K562 (cell line): ENCODE measurements at regions not wholly inside any gene's neighbourhood (a gene's known extent, or its start where the extent isn't known, plus 50 kb on each side); places are given as distances from the start of the nearest gene placed in this dataset.

Experiments used
- ATAC-seq: fragments of 200-7000 bp; cut with Tn5 transposase; 3 replicates; pipeline ENCODE4 v1.9.1; 2020; ENCODE audit warnings: moderate library complexity
- BruUV-seq: library from RNA; stranded (reverse); fragments of 400-500 nt; replicated peaks from 2 replicates; lab custom pipeline; 2021; lab: Mats Ljungman, UMichigan
- CTCF ChIA-PET: fragments of 300-600 bp; formaldehyde crosslinking; extraction: SDS; loops from one replicate; lab custom pipeline; 2021; ENCODE audit warnings: low intra/inter-chr PET ratio; lab: Yijun Ruan, JAX
- POLR2A ChIA-PET: fragments of 300-600, 350-650 bp; sonication (Branson Sonifier 250); formaldehyde crosslinking; extraction: SDS; loops from one replicate; lab custom pipeline; 2021; ENCODE audit warnings: antibody characterized with exemption, inconsistent platforms; lab: Yijun Ruan, JAX
- DNase-seq, 4 experiments: peaks; one replicate each; pipeline versions ENCODE4 v3.0.0 to v3.0.0-alpha.2; 2011 to 2018; ENCODE audit warnings: low spot score in 3 of 4, mixed read lengths in 3 of 4; ENCODE audit errors: extremely low read depth in 1 of 4
- FAIRE-seq: peaks from 2 replicates; lab custom pipeline; 2011; peaks lifted over from hg19 to GRCh38; lab: Jason Lieb, UNC
- H2AFZ ChIP-seq: 2 replicates; pipeline ENCODE4 v1.6.0; 2011; ENCODE audit warnings: low read depth, low read length, control low read depth, inconsistent platforms
- H3K27ac ChIP-seq: fragments of 200-600 bp; 3 replicates; pipeline ENCODE4 v1.8.0; 2011; ENCODE audit warnings: low read depth, mild to moderate bottlenecking, control low read depth, inconsistent platforms, low read length, moderate library complexity, mixed read lengths; ENCODE audit errors: extremely low read depth
- H3K27me3 ChIP-seq, 2 experiments: fragments of 300-600 bp in 1 of 2; 2 replicates in 1 of 2; 3 replicates in 1 of 2; pipeline versions ENCODE4 v1.6.0 to v1.8.0; 2011; ENCODE audit warnings: inconsistent platforms in 2 of 2, low read length in 2 of 2, mild to moderate bottlenecking in 1 of 2, mixed read lengths in 1 of 2, moderate library complexity in 1 of 2; ENCODE audit not compliant: control insufficient read depth in 2 of 2, insufficient read depth in 2 of 2
- H3K36me3 ChIP-seq: fragments of 300-600 bp; 3 replicates; pipeline ENCODE4 v1.8.0; 2011; ENCODE audit warnings: mild to moderate bottlenecking, low read length, inconsistent platforms; ENCODE audit not compliant: control insufficient read depth, insufficient read depth
- H3K4me1 ChIP-seq, 2 experiments: fragments of 200-600 bp in 1 of 2; replicated peaks in 1 of 2; 2 replicates in 1 of 2; 3 replicates in 1 of 2; pipeline versions ENCODE4 v1.5.1 to v1.8.0; 2011; ENCODE audit warnings: inconsistent platforms in 2 of 2, low read length in 2 of 2, mild to moderate bottlenecking in 1 of 2, mixed read lengths in 1 of 2, moderate library complexity in 1 of 2; ENCODE audit not compliant: control insufficient read depth in 2 of 2, insufficient read depth in 2 of 2
- H3K4me2 ChIP-seq: 2 replicates; pipeline ENCODE4 v1.6.1; 2011; ENCODE audit warnings: low read length, control low read depth, inconsistent platforms, mixed read lengths; ENCODE audit not compliant: insufficient read depth
- H3K4me3 ChIP-seq: fragments of 200-600 bp; sonication (generic), shearing (Covaris generic); 2 replicates; pipeline ENCODE4 v1.5.1; 2016; ENCODE audit warnings: control low read depth, inconsistent platforms
- H3K79me2 ChIP-seq: fragments of 200-600 bp; 3 replicates; pipeline ENCODE4 v1.8.0; 2011; ENCODE audit warnings: low read length, inconsistent platforms; ENCODE audit not compliant: control insufficient read depth, insufficient read depth
- H3K9ac ChIP-seq, 2 experiments: 2 replicates each; pipeline versions ENCODE4 v1.6.0 to v1.6.1; 2011; ENCODE audit warnings: low read depth in 2 of 2, low read length in 2 of 2, control low read depth in 1 of 2, inconsistent platforms in 1 of 2, mild to moderate bottlenecking in 1 of 2, mixed read lengths in 1 of 2; ENCODE audit not compliant: insufficient read depth in 1 of 2
- H3K9me1 ChIP-seq: one replicate; pipeline ENCODE4 v1.6.0; 2011; ENCODE audit warnings: inconsistent platforms, mild to moderate bottlenecking, low read length, moderate library complexity; ENCODE audit not compliant: control insufficient read depth, insufficient read depth
- H3K9me3 ChIP-seq: replicated peaks from 2 replicates; pipeline ENCODE4 v1.5.1; 2011; ENCODE audit warnings: low read depth, low read length, inconsistent platforms; ENCODE audit not compliant: control insufficient read depth, insufficient read depth
- H4K20me1 ChIP-seq: replicated peaks from 2 replicates; pipeline ENCODE4 v1.6.1; 2011; ENCODE audit warnings: low read length, inconsistent platforms, mixed read lengths; ENCODE audit not compliant: control insufficient read depth, insufficient read depth
- DDX20 ChIP-seq: fragments of 450-650 bp; IDR thresholded peaks from 2 replicates; pipeline ENCODE4 v1.6.1; 2016; ENCODE audit warnings: missing genetic modification characterization, low read depth, mild to moderate bottlenecking, missing compliant biosample characterization, moderate library complexity
- ETS2 ChIP-seq: IDR thresholded peaks from 2 replicates; pipeline ENCODE4 v1.6.1; 2016; ENCODE audit warnings: borderline replicate concordance, missing genetic modification characterization, mild to moderate bottlenecking, moderate library complexity, missing compliant biosample characterization; ENCODE audit not compliant: poor library complexity, severe bottlenecking
- HMGN3 ChIP-seq: IDR thresholded peaks from 2 replicates; pipeline ENCODE4 v1.6.1; 2011; ENCODE audit warnings: borderline replicate concordance, low read depth, mild to moderate bottlenecking, mixed read lengths, low read length; ENCODE audit not compliant: insufficient read length; ENCODE audit errors: extremely low read depth
- POLR2AphosphoS2 ChIP-seq: IDR thresholded peaks from 2 replicates; pipeline ENCODE4 v1.6.1; 2012; ENCODE audit warnings: low read length, improper control_type of control experiment
- RBM34 ChIP-seq: fragments of 200-400 bp; formaldehyde crosslinking; IDR thresholded peaks from 2 replicates; pipeline ENCODE4 v1.6.1; 2018; ENCODE audit warnings: low read length, borderline replicate concordance; ENCODE audit not compliant: insufficient read depth
- SOX6 ChIP-seq: fragments of 450-650 bp; IDR thresholded peaks from 2 replicates; pipeline ENCODE4 v1.6.1; 2014; ENCODE audit warnings: mild to moderate bottlenecking
- ZFP30 ChIP-seq: fragments of 250-450 bp; sonication (Bioruptor Pico); IDR thresholded peaks from 2 replicates; pipeline ENCODE4 v1.8.0; 2022; ENCODE audit warnings: moderate library complexity, mild to moderate bottlenecking, inconsistent platforms, borderline replicate concordance
- WGBS: fragments of 100-300 bp; shearing (Covaris generic); methylation state at CpG from one replicate; pipeline ENCODE4 v1.1.6; 2016; ENCODE audit warnings: low coverage, mixed read lengths; ENCODE audit not compliant: insufficient coverage; ENCODE audit errors: missing lambda C conversion rate; 5-methylcytosine and 5-hydroxymethylcytosine counted together
- in situ Hi-C: fragments of 300-500 bp; cut with MboI; formaldehyde crosslinking; loops from 4 replicates; pipeline ENCODE4 v1.15.0; 2018; ENCODE audit warnings: inconsistent platforms, mixed read lengths
- intact Hi-C: fragments of 100-400 bp; cut with micrococcal nuclease; formaldehyde crosslinking; loops from 2 replicates; pipeline ENCODE4 v1.14.2; 2022
- TF ChIP-seq, protein P1 (sequence below), 3 experiments: IDR thresholded peaks in 2 of 3; conservative IDR thresholded peaks in 1 of 3; 2 replicates each; pipeline ENCODE4 v1.5.1; 2011 to 2012; ENCODE audit warnings: low read length in 3 of 3, mild to moderate bottlenecking in 3 of 3, control low read depth in 2 of 3, improper control_type of control experiment in 1 of 3, inconsistent platforms in 1 of 3, low read depth in 1 of 3, mixed read lengths in 1 of 3, moderate library complexity in 1 of 3; ENCODE audit not compliant: insufficient read depth in 2 of 3
- TF ChIP-seq, protein P2 (sequence below), 2 experiments: fragments of 450-650 bp; formaldehyde crosslinking in 1 of 2; IDR thresholded peaks; 2 replicates each; pipeline versions ENCODE4 v1.4.0 to v1.6.1; 2014 to 2020; ENCODE audit warnings: mild to moderate bottlenecking in 2 of 2, borderline replicate concordance in 1 of 2, low read depth in 1 of 2
- TF ChIP-seq, protein P3 (sequence below): fragments of 450-650 bp; IDR thresholded peaks from one replicate; pipeline ENCODE4 v1.6.1; 2018; ENCODE audit warnings: mild to moderate bottlenecking, moderate library complexity; ENCODE audit not compliant: partially characterized antibody

DNA sequence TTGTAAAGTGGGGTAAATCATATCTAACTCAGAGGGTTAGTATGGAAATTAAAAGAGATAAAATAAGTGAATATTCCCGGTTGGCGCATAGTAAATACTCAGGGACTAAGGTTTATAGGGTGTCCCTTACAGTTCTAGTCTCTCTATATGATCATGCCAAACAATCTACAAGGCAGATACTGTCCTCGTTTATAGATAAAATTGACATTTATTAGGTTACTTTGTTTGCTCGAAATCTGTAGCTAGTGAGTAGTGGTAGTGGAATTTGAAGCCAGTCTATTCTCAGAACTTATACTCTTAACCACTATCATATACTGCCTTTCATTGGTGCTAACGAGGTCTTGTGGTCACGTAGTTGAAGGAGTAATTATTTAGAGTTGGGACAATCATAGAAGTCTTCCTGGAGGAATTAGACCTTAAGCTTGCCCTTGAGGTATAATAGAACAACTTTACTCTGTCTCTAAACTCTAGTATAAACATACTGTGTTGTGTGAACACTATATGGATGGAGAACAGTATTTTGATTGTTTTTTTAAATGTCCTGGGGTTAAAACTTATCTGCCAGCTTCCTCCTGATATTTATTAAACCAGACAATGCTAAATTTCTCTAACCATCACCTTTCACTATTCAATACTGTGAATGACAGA is 324.0 kb downstream of the STIM2 start:
- no peak for ATAC-seq
- no peak overlapping the region for H3K4me2 ChIP-seq
- TF ChIP-seq DDX20 (tag) (no peak), HMGN3 (no peak), RBM34 (no peak), SOX6 (no peak), POLR2AphosphoS2 (no peak), ZFP30 (CRISPR knock-in tag) (no peak), ETS2 (tag) (no peak)
- TF ChIP-seq, protein P1, sequence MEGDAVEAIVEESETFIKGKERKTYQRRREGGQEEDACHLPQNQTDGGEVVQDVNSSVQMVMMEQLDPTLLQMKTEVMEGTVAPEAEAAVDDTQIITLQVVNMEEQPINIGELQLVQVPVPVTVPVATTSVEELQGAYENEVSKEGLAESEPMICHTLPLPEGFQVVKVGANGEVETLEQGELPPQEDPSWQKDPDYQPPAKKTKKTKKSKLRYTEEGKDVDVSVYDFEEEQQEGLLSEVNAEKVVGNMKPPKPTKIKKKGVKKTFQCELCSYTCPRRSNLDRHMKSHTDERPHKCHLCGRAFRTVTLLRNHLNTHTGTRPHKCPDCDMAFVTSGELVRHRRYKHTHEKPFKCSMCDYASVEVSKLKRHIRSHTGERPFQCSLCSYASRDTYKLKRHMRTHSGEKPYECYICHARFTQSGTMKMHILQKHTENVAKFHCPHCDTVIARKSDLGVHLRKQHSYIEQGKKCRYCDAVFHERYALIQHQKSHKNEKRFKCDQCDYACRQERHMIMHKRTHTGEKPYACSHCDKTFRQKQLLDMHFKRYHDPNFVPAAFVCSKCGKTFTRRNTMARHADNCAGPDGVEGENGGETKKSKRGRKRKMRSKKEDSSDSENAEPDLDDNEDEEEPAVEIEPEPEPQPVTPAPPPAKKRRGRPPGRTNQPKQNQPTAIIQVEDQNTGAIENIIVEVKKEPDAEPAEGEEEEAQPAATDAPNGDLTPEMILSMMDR (IDR thresholded peaks at IDR 0.05 in 2 of 3, conservative IDR thresholded peaks at IDR 0.05 in 1 of 3; ENCODE audit: insufficient read depth in 2 of 3, low read depth in 1 of 3, low read length in 3 of 3): no peak
- TF ChIP-seq, protein P2, sequence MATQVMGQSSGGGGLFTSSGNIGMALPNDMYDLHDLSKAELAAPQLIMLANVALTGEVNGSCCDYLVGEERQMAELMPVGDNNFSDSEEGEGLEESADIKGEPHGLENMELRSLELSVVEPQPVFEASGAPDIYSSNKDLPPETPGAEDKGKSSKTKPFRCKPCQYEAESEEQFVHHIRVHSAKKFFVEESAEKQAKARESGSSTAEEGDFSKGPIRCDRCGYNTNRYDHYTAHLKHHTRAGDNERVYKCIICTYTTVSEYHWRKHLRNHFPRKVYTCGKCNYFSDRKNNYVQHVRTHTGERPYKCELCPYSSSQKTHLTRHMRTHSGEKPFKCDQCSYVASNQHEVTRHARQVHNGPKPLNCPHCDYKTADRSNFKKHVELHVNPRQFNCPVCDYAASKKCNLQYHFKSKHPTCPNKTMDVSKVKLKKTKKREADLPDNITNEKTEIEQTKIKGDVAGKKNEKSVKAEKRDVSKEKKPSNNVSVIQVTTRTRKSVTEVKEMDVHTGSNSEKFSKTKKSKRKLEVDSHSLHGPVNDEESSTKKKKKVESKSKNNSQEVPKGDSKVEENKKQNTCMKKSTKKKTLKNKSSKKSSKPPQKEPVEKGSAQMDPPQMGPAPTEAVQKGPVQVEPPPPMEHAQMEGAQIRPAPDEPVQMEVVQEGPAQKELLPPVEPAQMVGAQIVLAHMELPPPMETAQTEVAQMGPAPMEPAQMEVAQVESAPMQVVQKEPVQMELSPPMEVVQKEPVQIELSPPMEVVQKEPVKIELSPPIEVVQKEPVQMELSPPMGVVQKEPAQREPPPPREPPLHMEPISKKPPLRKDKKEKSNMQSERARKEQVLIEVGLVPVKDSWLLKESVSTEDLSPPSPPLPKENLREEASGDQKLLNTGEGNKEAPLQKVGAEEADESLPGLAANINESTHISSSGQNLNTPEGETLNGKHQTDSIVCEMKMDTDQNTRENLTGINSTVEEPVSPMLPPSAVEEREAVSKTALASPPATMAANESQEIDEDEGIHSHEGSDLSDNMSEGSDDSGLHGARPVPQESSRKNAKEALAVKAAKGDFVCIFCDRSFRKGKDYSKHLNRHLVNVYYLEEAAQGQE (IDR thresholded peaks at IDR 0.05; ENCODE audit: borderline replicate concordance): no peak
- TF ChIP-seq, protein P2 (CRISPR knock-in tag; IDR thresholded peaks at IDR 0.05; ENCODE audit: low read depth): no peak
- TF ChIP-seq, protein P3, sequence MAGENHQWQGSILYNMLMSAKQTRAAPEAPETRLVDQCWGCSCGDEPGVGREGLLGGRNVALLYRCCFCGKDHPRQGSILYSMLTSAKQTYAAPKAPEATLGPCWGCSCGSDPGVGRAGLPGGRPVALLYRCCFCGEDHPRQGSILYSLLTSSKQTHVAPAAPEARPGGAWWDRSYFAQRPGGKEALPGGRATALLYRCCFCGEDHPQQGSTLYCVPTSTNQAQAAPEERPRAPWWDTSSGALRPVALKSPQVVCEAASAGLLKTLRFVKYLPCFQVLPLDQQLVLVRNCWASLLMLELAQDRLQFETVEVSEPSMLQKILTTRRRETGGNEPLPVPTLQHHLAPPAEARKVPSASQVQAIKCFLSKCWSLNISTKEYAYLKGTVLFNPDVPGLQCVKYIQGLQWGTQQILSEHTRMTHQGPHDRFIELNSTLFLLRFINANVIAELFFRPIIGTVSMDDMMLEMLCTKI: no peak

More for the DNA sequence above, 324.0 kb downstream of the STIM2 start:
- H3K27me3 ChIP-seq: no peaks in the 10 kb centered on the region
- H3K4me1 ChIP-seq: no peaks in the 10 kb centered on the region
- H3K9me3 ChIP-seq: no peaks in the 10 kb centered on the region
- H2AFZ ChIP-seq: no peak overlapping the region
- no peaks in the 10 kb centered on the region for H4K20me1 ChIP-seq
- H3K36me3 ChIP-seq: no peaks in the 10 kb centered on the region
- intact Hi-C loops (no loop called here), in situ Hi-C loops (no loop called here)
- POLR2A ChIA-PET: no interaction called here
- no peak overlapping the region for H3K4me3 ChIP-seq
- H3K79me2 ChIP-seq: no peaks in the 10 kb centered on the region
- CTCF ChIA-PET: no interaction called here
- BruUV-seq: no TSS peak
- DNase-seq (no peak), FAIRE-seq (no peak)
- H3K9ac ChIP-seq: no peak overlapping the region
- 4% methylated on average over 6 of the region's 6 CpGs for WGBS
- H3K9me1 ChIP-seq: no peaks in the 10 kb centered on the region
- H3K27ac ChIP-seq: no peak overlapping the region
